ENCODE measurements at regions not wholly inside any gene's neighbourhood (a gene's known extent, or its start where the extent isn't known, plus 50 kb on each side); places are given as distances from the start of the nearest gene placed in this dataset.

- TF ChIP-seq ZNF326 (CRISPR knock-in tag; IDR thresholded peaks at IDR 0.05; ENCODE audit: borderline replicate concordance) (no peak), ZMYM4 (CRISPR knock-in tag; IDR thresholded peaks at IDR 0.05) (no peak)
Observed at GRCh38 chr2:236936446-236936940, 149.2 kb upstream of the COPS8 start (continued).

GRCh38 chr2:236938126-236938525, 147.6 kb upstream of the COPS8 start:
- no peaks in the 10 kb centered on the region for H3K4me1 ChIP-seq (ENCODE audit: insufficient read depth, low read length)
- intact Hi-C loops (cut with micrococcal nuclease; ENCODE audit: unreplicated experiment) (no loop called here), in situ Hi-C loops (cut with HindIII; ENCODE audit: extremely low pct_ligation_motif_present, low pct_unique_long_range_greater_than_20kb) (no loop called here)
- H3K36me3 ChIP-seq (replicated peaks in 1 of 2; ENCODE audit: control insufficient read depth in 1 of 2, insufficient read depth in 2 of 2, low read length in 2 of 2): no peaks in the 10 kb centered on the region
- H3K27ac ChIP-seq (ENCODE audit: extremely low read length, insufficient read depth, low read length): no peak overlapping the region
- no peaks in the 10 kb centered on the region for H4K20me1 ChIP-seq (ENCODE audit: insufficient read depth, low read length)
- H3K79me2 ChIP-seq (ENCODE audit: insufficient read depth, low read length): no peaks in the 10 kb centered on the region
- no peak for TF ChIP-seq ATF5 (CRISPR knock-in tag; IDR thresholded peaks at IDR 0.05; ENCODE audit: low read depth)
- no peak for TF ChIP-seq ZNF276 (CRISPR knock-in tag; IDR thresholded peaks at IDR 0.05; ENCODE audit: low read depth)
- no peak for TF ChIP-seq ZFP82 (CRISPR knock-in tag; IDR thresholded peaks at IDR 0.05; ENCODE audit: borderline replicate concordance)
- no peak for TF ChIP-seq SMAD9 (CRISPR knock-in tag; IDR thresholded peaks at IDR 0.05)
- TF ChIP-seq ZNF800 (CRISPR knock-in tag; IDR thresholded peaks at IDR 0.05): no peak
- no peak for TF ChIP-seq ZBTB38 (CRISPR knock-in tag; IDR thresholded peaks at IDR 0.05)
- TF ChIP-seq SSRP1 (CRISPR knock-in tag; IDR thresholded peaks at IDR 0.05): no peak
- no peak for TF ChIP-seq ASH2L (IDR thresholded peaks at IDR 0.05; ENCODE audit: insufficient read length, low read depth, low read length)
- no peak for TF ChIP-seq CAMTA2 (CRISPR knock-in tag; IDR thresholded peaks at IDR 0.05; ENCODE audit: borderline replicate concordance)
- TF ChIP-seq NPAS2 (CRISPR knock-in tag; IDR thresholded peaks at IDR 0.05; ENCODE audit: borderline replicate concordance): no peak
- no peak for TF ChIP-seq GRHL1 (CRISPR knock-in tag; conservative IDR thresholded peaks at IDR 0.05)
- TF ChIP-seq TEAD3 (CRISPR knock-in tag; optimal IDR thresholded peaks at IDR 0.05; ENCODE audit: borderline replicate concordance): no peak
- H2AFZ ChIP-seq (ENCODE audit: low read length): no peak overlapping the region
- POLR2A ChIA-PET: no interaction called here
- WGBS (ENCODE audit: low lambda C conversion rate): 28% methylated on average over 3 of the region's 3 CpGs
- no peak for DNase-seq (ENCODE audit: low spot score)
- no peak overlapping the region for H3K4me2 ChIP-seq (ENCODE audit: low read depth, low read length)
- no peaks in the 10 kb centered on the region for H3K9me3 ChIP-seq (ENCODE audit: low read length)
- BruUV-seq (replicated peaks): no TSS peak
- no peak for ATAC-seq
- CTCF ChIA-PET (ENCODE audit: low intra/inter-chr PET ratio, low total read pairs): no interaction called here
- no peak overlapping the region for H3K9ac ChIP-seq (ENCODE audit: insufficient read depth, low read depth, low read length)
- no peak overlapping the region for H3K4me3 ChIP-seq (replicated peaks in 1 of 3; ENCODE audit: insufficient read depth in 1 of 3, low read depth in 2 of 3, low read length in 3 of 3)
- no peak for FAIRE-seq
- peaks cover 0 to 19% of the 10 kb centered on the region in 2 experiments; a peak in 4 of 5 replicates for H3K27me3 ChIP-seq (ENCODE audit: control insufficient read depth in 1 of 2, insufficient read depth in 2 of 2, low read length in 2 of 2)

Measured in HepG2 (cell line).